GM21528 (cell line): ENCODE measurements at regions not wholly inside any gene's neighbourhood (a gene's known extent, or its start where the extent isn't known, plus 50 kb on each side); places are given as distances from the start of the nearest gene placed in this dataset.
"Not testable (repeated sequence)": the region's sequence is repeated elsewhere in the genome, so short reads cannot be mapped to it uniquely, and the experiment has no call there.

Experiments used
- ATAC-seq: cut with Tn5 transposase; IDR thresholded peaks from one replicate; pipeline ENCODE4 v1.9.1; 2021; ENCODE audit warnings: mild to moderate bottlenecking, moderate library complexity; ENCODE audit not compliant: unreplicated experiment, low FRiP score

GRCh38 chr10:53236941-53237340 lies 464.4 kb upstream of the MBL2 start:
- no peak for ATAC-seq

GRCh38 chr10:53233749-53234148 lies 461.2 kb upstream of the MBL2 start:
- no peak for ATAC-seq

- no peak for ATAC-seq
These were observed 458.1 kb upstream of the MBL2 start for GRCh38 chr10:53230651-53231050.

GRCh38 chr10:53223851-53224250 lies 451.3 kb upstream of the MBL2 start:
- no peak for ATAC-seq

- no peak for ATAC-seq
These were observed 450.2 kb upstream of the MBL2 start for GRCh38 chr10:53222806-53223205.

- no peak for ATAC-seq
These were observed 437.5 kb upstream of the MBL2 start for GRCh38 chr10:53209944-53210611.

- ATAC-seq, result no peak
These were observed 411.1 kb upstream of the MBL2 start for GRCh38 chr10:53183733-53184132.

GRCh38 chr10:53177468-53177867 lies 404.9 kb upstream of the MBL2 start:
- no peak for ATAC-seq

GRCh38 chr10:53166325-53166724 lies 393.7 kb upstream of the MBL2 start:
- no peak for ATAC-seq

GRCh38 chr10:53162856-53163255 lies 390.3 kb upstream of the MBL2 start:
- no peak for ATAC-seq

GRCh38 chr10:53161231-53161630 lies 388.6 kb upstream of the MBL2 start:
- ATAC-seq, result no peak

GRCh38 chr10:53155674-53156073 lies 383.1 kb upstream of the MBL2 start:
- not testable (repeated sequence) for ATAC-seq

GRCh38 chr10:53153831-53154230 lies 381.2 kb upstream of the MBL2 start:
- ATAC-seq, result no peak

- ATAC-seq, result no peak
These were observed 367.9 kb upstream of the MBL2 start for GRCh38 chr10:53140506-53140905.

- ATAC-seq, result no peak
These were observed 363.3 kb upstream of the MBL2 start for GRCh38 chr10:53135897-53136253.

GRCh38 chr10:53135213-53135896 lies 362.8 kb upstream of the MBL2 start:
- ATAC-seq, result peak; percentile 75

GRCh38 chr10:53134050-53134449 lies 361.5 kb upstream of the MBL2 start:
- ATAC-seq, result no peak

GRCh38 chr10:53130337-53130736 lies 357.8 kb upstream of the MBL2 start:
- no peak for ATAC-seq

- no peak for ATAC-seq
These were observed 355.1 kb upstream of the MBL2 start for GRCh38 chr10:53127686-53128085.

GRCh38 chr10:53123311-53123710 lies 350.7 kb upstream of the MBL2 start:
- ATAC-seq, result no peak

- ATAC-seq, result no peak
These were observed 349.7 kb upstream of the MBL2 start for GRCh38 chr10:53122281-53122680.

GRCh38 chr10:53115660-53116059 lies 343.1 kb upstream of the MBL2 start:
- no peak for ATAC-seq
